Epithelial cell of esophagus (primary cell): ENCODE measurements at regions not wholly inside any gene's neighbourhood (a gene's known extent, or its start where the extent isn't known, plus 50 kb on each side); places are given as distances from the start of the nearest gene placed in this dataset.

Experiments
- DNase-seq: peaks from one replicate; pipeline ENCODE4 v3.0.0; 2010; ENCODE audit warnings: low read depth
- H3K4me3 ChIP-seq: 2 replicates; pipeline ENCODE4 v1.5.1; 2011; ENCODE audit warnings: mild to moderate bottlenecking, low read length, control low read depth
- CTCF ChIP-seq: IDR thresholded peaks from 2 replicates; pipeline ENCODE4 v1.5.1; 2011; ENCODE audit warnings: low read depth, mild to moderate bottlenecking, low read length, control low read depth, inconsistent platforms; ENCODE audit not compliant: insufficient read depth; ENCODE audit errors: missing control alignments

- DNase-seq, result no peak
- no peak for TF ChIP-seq CTCF
- H3K4me3 ChIP-seq, result no peak overlapping the region
These were observed 55.0 kb upstream of the IL33 start for GRCh38 chr9:6160579-6160978.

GRCh38 chr9:6153425-6153824 lies 62.2 kb upstream of the IL33 start:
- no peak for TF ChIP-seq CTCF
- no peak overlapping the region for H3K4me3 ChIP-seq
- DNase-seq, result peak; percentile 81

GRCh38 chr9:6152788-6153187 lies 62.8 kb upstream of the IL33 start:
- no peak overlapping the region for H3K4me3 ChIP-seq
- no peak for TF ChIP-seq CTCF
- peak; percentile 63 for DNase-seq

DNA sequence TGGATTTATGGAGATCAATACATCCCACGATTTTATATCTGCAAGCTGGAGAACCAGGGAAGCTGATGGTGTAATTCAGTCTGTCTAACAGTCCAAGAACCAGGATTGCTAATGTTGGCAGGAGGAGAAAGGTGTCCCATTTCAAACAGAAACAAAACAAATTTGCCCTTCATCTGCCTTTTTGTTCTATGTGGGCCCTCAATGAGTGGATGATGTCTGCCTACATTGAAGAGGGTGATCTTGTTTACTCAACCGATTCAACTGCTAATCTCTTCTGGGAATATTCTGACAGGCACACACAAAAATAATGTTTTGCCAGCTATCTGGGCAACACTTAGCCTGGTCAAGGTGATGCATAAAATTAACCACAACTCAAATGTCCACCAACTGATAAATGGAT lies 65.1 kb upstream of the IL33 start:
- H3K4me3 ChIP-seq, result no peak overlapping the region
- no peak for TF ChIP-seq CTCF
- DNase-seq, result no peak

GRCh38 chr9:6149315-6149714 lies 66.3 kb upstream of the IL33 start:
- TF ChIP-seq CTCF, result no peak
- H3K4me3 ChIP-seq, result no peak overlapping the region
- DNase-seq, result no peak

DNA sequence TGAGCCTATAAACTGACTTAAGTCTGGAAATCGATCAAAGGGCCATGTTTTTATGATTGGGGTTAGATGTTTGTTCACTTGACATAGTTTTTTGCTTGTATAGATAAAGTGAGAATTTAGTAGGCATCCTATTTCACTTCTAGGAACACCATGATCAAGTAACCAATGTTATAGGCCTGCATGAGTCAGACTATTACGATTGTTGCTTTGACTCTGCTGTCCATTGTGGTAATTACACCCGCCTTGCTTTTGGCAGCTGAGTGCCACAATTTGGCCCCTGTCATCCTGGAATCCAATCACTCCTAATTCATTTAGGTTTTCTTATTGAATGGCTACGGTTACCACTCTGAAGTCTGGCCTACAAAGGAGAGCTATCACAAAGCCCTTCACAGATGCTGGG lies 67.8 kb upstream of the IL33 start:
- H3K4me3 ChIP-seq, result no peak overlapping the region
- DNase-seq, result no peak
- no peak for TF ChIP-seq CTCF

GRCh38 chr9:6144947-6145346 lies 70.7 kb upstream of the IL33 start:
- no peak for DNase-seq
- TF ChIP-seq CTCF, result no peak

More at GRCh38 chr9:6144947-6145346, 70.7 kb upstream of the IL33 start:
- H3K4me3 ChIP-seq, result no peak overlapping the region
